GM19324 (cell line): ENCODE measurements at regions not wholly inside any gene's neighbourhood (a gene's known extent, or its start where the extent isn't known, plus 50 kb on each side); places are given as distances from the start of the nearest gene placed in this dataset.

Source experiments
- ATAC-seq: cut with Tn5 transposase; IDR thresholded peaks from one replicate; pipeline ENCODE4 v1.9.1; 2021; ENCODE audit warnings: mild to moderate bottlenecking, moderate library complexity; ENCODE audit not compliant: unreplicated experiment, low FRiP score

GRCh38 chr6:90787446-90787845 lies 200.6 kb upstream of the MAP3K7 start:
- ATAC-seq: no peak

GRCh38 chr6:90780778-90781177 lies 193.9 kb upstream of the MAP3K7 start:
- no peak for ATAC-seq

- ATAC-seq: no peak
Observed at GRCh38 chr6:90780141-90780540, 193.3 kb upstream of the MAP3K7 start.

- no peak for ATAC-seq
Observed at GRCh38 chr6:90778417-90779203, 191.7 kb upstream of the MAP3K7 start.

GRCh38 chr6:90770778-90771177 lies 183.9 kb upstream of the MAP3K7 start:
- no peak for ATAC-seq

- ATAC-seq: no peak
Observed at GRCh38 chr6:90765895-90766294, 179.0 kb upstream of the MAP3K7 start.

GRCh38 chr6:90765491-90765890 lies 178.6 kb upstream of the MAP3K7 start:
- no peak for ATAC-seq

- ATAC-seq: no peak
Observed at GRCh38 chr6:90764001-90764400, 177.1 kb upstream of the MAP3K7 start.

- ATAC-seq: no peak
Observed at GRCh38 chr6:90759664-90760063, 172.8 kb upstream of the MAP3K7 start.

GRCh38 chr6:90758741-90759140 lies 171.9 kb upstream of the MAP3K7 start:
- ATAC-seq: no peak

- ATAC-seq: no peak
Observed at GRCh38 chr6:90753820-90754643, 167.2 kb upstream of the MAP3K7 start.

- ATAC-seq: no peak
Observed at GRCh38 chr6:90739802-90740201, 152.9 kb upstream of the MAP3K7 start.

- no peak for ATAC-seq
Observed at GRCh38 chr6:90739339-90739738, 152.5 kb upstream of the MAP3K7 start.

- peak; percentile 91 for ATAC-seq
Observed at GRCh38 chr6:90730151-90730673, 143.3 kb upstream of the MAP3K7 start.

- ATAC-seq: no peak
Observed at GRCh38 chr6:90729057-90729456, 142.2 kb upstream of the MAP3K7 start.

GRCh38 chr6:90722648-90723047 lies 135.8 kb upstream of the MAP3K7 start:
- ATAC-seq: no peak

GRCh38 chr6:90720404-90720803 lies 133.5 kb upstream of the MAP3K7 start:
- ATAC-seq: no peak

GRCh38 chr6:90719321-90720195 lies 132.7 kb upstream of the MAP3K7 start:
- ATAC-seq: no peak

GRCh38 chr6:90716376-90716775 lies 129.5 kb upstream of the MAP3K7 start:
- ATAC-seq: no peak

- no peak for ATAC-seq
Observed at GRCh38 chr6:90715093-90715655, 128.3 kb upstream of the MAP3K7 start.
